ENCODE measurements at regions not wholly inside any gene's neighbourhood (a gene's known extent, or its start where the extent isn't known, plus 50 kb on each side); places are given as distances from the start of the nearest gene placed in this dataset.

GRCh38 chr7:98565103-98565502 lies 52.0 kb upstream of the NPTX2 start:
- DNase-seq: no peak

- no peak for DNase-seq
Measured at GRCh38 chr7:98562871-98563495, 54.1 kb upstream of the NPTX2 start.

- no peak for DNase-seq
Measured at GRCh38 chr7:98562381-98562823, 54.7 kb upstream of the NPTX2 start.

GRCh38 chr7:98559958-98560357 lies 57.1 kb upstream of the NPTX2 start:
- DNase-seq: no peak

GRCh38 chr7:98559219-98559618 lies 57.9 kb upstream of the NPTX2 start:
- DNase-seq: no peak

GRCh38 chr7:98557538-98558031 lies 59.5 kb upstream of the NPTX2 start:
- DNase-seq: no peak

GRCh38 chr7:98556288-98556687 lies 60.8 kb upstream of the NPTX2 start:
- DNase-seq: no peak

- peak; percentile 46 for DNase-seq
Measured at GRCh38 chr7:98555403-98555802, 61.7 kb upstream of the NPTX2 start.

- DNase-seq: no peak
Measured at GRCh38 chr7:98553666-98554065, 63.4 kb upstream of the NPTX2 start.

GRCh38 chr7:98551611-98552273 lies 65.3 kb upstream of the NPTX2 start:
- DNase-seq: no peak

GRCh38 chr7:98548971-98549370 lies 68.1 kb upstream of the NPTX2 start:
- no peak for DNase-seq

- DNase-seq: no peak
Measured at GRCh38 chr7:98548370-98548769, 68.7 kb upstream of the NPTX2 start.

GRCh38 chr7:98541101-98541500 lies 76.0 kb upstream of the NPTX2 start:
- no peak for DNase-seq

- no peak for DNase-seq
Measured at GRCh38 chr7:98539865-98540264, 77.2 kb upstream of the NPTX2 start.

GRCh38 chr7:98536803-98537202 lies 80.3 kb upstream of the NPTX2 start:
- DNase-seq: no peak

- no peak for DNase-seq
Measured at GRCh38 chr7:98534493-98534892, 82.6 kb upstream of the NPTX2 start.

- DNase-seq: no peak
Measured at GRCh38 chr7:98531717-98532116, 85.4 kb upstream of the NPTX2 start.

- no peak for DNase-seq
Measured at GRCh38 chr7:98528079-98528478, 89.0 kb upstream of the NPTX2 start.

GRCh38 chr7:98526059-98526458 lies 91.0 kb upstream of the NPTX2 start:
- DNase-seq: no peak

GRCh38 chr7:98521089-98521692 lies 95.9 kb upstream of the NPTX2 start:
- no peak for DNase-seq

GRCh38 chr7:98520356-98520951 lies 96.6 kb upstream of the NPTX2 start:
- no peak for DNase-seq

- DNase-seq: no peak
Measured at GRCh38 chr7:98518159-98518947, 98.7 kb upstream of the NPTX2 start.

- DNase-seq: no peak
Measured at GRCh38 chr7:98515201-98515600, 101.9 kb upstream of the NPTX2 start.
